ENCODE measurements at regions not wholly inside any gene's neighbourhood (a gene's known extent, or its start where the extent isn't known, plus 50 kb on each side); places are given as distances from the start of the nearest gene placed in this dataset.

- H3K27me3 ChIP-seq (ENCODE audit: control insufficient read depth, insufficient read depth, low read length) = no peaks in the 10 kb centered on the region
- no peak overlapping the region for H3K27ac ChIP-seq (ENCODE audit: low read depth, low read length)
- TF ChIP-seq, protein P1, sequence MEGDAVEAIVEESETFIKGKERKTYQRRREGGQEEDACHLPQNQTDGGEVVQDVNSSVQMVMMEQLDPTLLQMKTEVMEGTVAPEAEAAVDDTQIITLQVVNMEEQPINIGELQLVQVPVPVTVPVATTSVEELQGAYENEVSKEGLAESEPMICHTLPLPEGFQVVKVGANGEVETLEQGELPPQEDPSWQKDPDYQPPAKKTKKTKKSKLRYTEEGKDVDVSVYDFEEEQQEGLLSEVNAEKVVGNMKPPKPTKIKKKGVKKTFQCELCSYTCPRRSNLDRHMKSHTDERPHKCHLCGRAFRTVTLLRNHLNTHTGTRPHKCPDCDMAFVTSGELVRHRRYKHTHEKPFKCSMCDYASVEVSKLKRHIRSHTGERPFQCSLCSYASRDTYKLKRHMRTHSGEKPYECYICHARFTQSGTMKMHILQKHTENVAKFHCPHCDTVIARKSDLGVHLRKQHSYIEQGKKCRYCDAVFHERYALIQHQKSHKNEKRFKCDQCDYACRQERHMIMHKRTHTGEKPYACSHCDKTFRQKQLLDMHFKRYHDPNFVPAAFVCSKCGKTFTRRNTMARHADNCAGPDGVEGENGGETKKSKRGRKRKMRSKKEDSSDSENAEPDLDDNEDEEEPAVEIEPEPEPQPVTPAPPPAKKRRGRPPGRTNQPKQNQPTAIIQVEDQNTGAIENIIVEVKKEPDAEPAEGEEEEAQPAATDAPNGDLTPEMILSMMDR (IDR thresholded peaks at IDR 0.05; ENCODE audit: low read depth, low read length) = no peak
- H3K9me3 ChIP-seq (ENCODE audit: control insufficient read depth, insufficient read depth, low read length) = no peaks in the 10 kb centered on the region
- ChIA-PET CTCF (no interaction called here), POLR2A (no interaction called here)
- no peak overlapping the region for H3K4me3 ChIP-seq (ENCODE audit: low read depth, low read length)
- no peak for DNase-seq (ENCODE audit: low read depth, low spot score)
These were observed 764.6 kb downstream of the NCAM2 start for GRCh38 chr21:21762855-21763254.

- DNase-seq (ENCODE audit: low read depth, low spot score) = no peak
- ChIA-PET CTCF (no interaction called here), POLR2A (no interaction called here)
- Histone ChIP-seq H3K4me3 (ENCODE audit: low read depth, low read length) (no peak overlapping the region), H3K27ac (ENCODE audit: low read depth, low read length) (no peak overlapping the region), H3K27me3 (ENCODE audit: control insufficient read depth, insufficient read depth, low read length) (no peaks in the 10 kb centered on the region), H3K9me3 (ENCODE audit: control insufficient read depth, insufficient read depth, low read length) (no peaks in the 10 kb centered on the region)
- TF ChIP-seq, protein P1 (IDR thresholded peaks at IDR 0.05; ENCODE audit: low read depth, low read length) = no peak
These were observed 766.1 kb downstream of the NCAM2 start for GRCh38 chr21:21764281-21764680.

- no peak for DNase-seq (ENCODE audit: low read depth, low spot score)
- ChIA-PET CTCF (no interaction called here), POLR2A (no interaction called here)
- H3K4me3 ChIP-seq (ENCODE audit: low read depth, low read length) = no peak overlapping the region
- H3K27me3 ChIP-seq (ENCODE audit: control insufficient read depth, insufficient read depth, low read length) = no peaks in the 10 kb centered on the region
- no peaks in the 10 kb centered on the region for H3K9me3 ChIP-seq (ENCODE audit: control insufficient read depth, insufficient read depth, low read length)
- TF ChIP-seq, protein P1 (IDR thresholded peaks at IDR 0.05; ENCODE audit: low read depth, low read length) = no peak
- H3K27ac ChIP-seq (ENCODE audit: low read depth, low read length) = no peak overlapping the region
These were observed 769.1 kb downstream of the NCAM2 start for GRCh38 chr21:21767276-21767675.

GRCh38 chr21:21788591-21788990 is 790.4 kb downstream of the NCAM2 start:
- TF ChIP-seq, protein P1 (IDR thresholded peaks at IDR 0.05; ENCODE audit: low read depth, low read length) = no peak
- H3K27me3 ChIP-seq (ENCODE audit: control insufficient read depth, insufficient read depth, low read length) = no peaks in the 10 kb centered on the region
- no peak overlapping the region for H3K27ac ChIP-seq (ENCODE audit: low read depth, low read length)
- CTCF ChIA-PET = no interaction called here
- H3K4me3 ChIP-seq (ENCODE audit: low read depth, low read length) = no peak overlapping the region
- no peaks in the 10 kb centered on the region for H3K9me3 ChIP-seq (ENCODE audit: control insufficient read depth, insufficient read depth, low read length)
- POLR2A ChIA-PET = no interaction called here
- no peak for DNase-seq (ENCODE audit: low read depth, low spot score)

DNA sequence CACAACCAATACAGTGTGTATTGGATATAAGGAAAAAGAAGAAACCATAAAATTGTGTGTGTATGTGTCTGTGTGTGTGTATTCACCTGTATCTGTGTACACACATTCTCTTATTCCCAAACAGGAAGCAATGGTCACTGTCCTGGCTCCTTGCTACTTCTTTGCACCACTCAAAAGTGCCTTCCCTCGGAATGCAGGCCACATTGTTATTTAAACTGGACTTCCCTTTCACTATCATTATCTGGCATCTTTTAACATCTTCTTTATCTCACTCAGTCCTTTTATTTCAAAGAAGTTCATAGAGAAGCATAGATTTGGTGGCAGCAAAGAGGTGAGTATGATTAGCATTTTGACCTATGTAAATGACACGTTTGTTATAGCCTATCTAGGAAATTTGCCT is 803.7 kb downstream of the NCAM2 start:
- Histone ChIP-seq H3K27me3 (ENCODE audit: control insufficient read depth, insufficient read depth, low read length) (no peaks in the 10 kb centered on the region), H3K9me3 (ENCODE audit: control insufficient read depth, insufficient read depth, low read length) (no peaks in the 10 kb centered on the region), H3K27ac (ENCODE audit: low read depth, low read length) (no peak overlapping the region), H3K4me3 (ENCODE audit: low read depth, low read length) (no peak overlapping the region)
- ChIA-PET CTCF (no interaction called here), POLR2A (no interaction called here)
- DNase-seq (ENCODE audit: low read depth, low spot score) = no peak
- TF ChIP-seq, protein P1 (IDR thresholded peaks at IDR 0.05; ENCODE audit: low read depth, low read length) = no peak

All from AG04450 (cell line).